ENCODE measurements at regions not wholly inside any gene's neighbourhood (a gene's known extent, or its start where the extent isn't known, plus 50 kb on each side); places are given as distances from the start of the nearest gene placed in this dataset.

- POLR2A ChIA-PET: no interaction called here
- Histone ChIP-seq H2AFZ (ENCODE audit: low read depth, low read length) (no peak overlapping the region), H3K36me3 (ENCODE audit: control insufficient read depth in 2 of 2, extremely low read depth in 1 of 2, insufficient read depth in 2 of 2, low read length in 2 of 2) (no peaks in the 10 kb centered on the region), H3K4me1 (ENCODE audit: control insufficient read depth, extremely low read depth, insufficient read depth, low read length) (no peaks in the 10 kb centered on the region), H3K27ac (ENCODE audit: insufficient read depth, low read depth, low read length) (no peak overlapping the region), H3K27me3 (ENCODE audit: control insufficient read depth in 2 of 2, insufficient read depth in 2 of 2, low read length in 2 of 2) (no peaks in the 10 kb centered on the region), H3K9me3 (replicated peaks; ENCODE audit: control insufficient read depth, insufficient read depth, low read length) (no peaks in the 10 kb centered on the region), H3K9ac (replicated peaks; ENCODE audit: extremely low read depth, insufficient read depth, low read length) (no peak overlapping the region), H3K79me2 (ENCODE audit: control insufficient read depth, insufficient read depth, low read length) (no peaks in the 10 kb centered on the region), H4K20me1 (replicated peaks; ENCODE audit: control insufficient read depth, extremely low read depth, insufficient read depth, low read length) (no peaks in the 10 kb centered on the region), H3K4me2 (ENCODE audit: insufficient read depth, low read length) (no peak overlapping the region), H3K4me3 (replicated peaks in 1 of 3; ENCODE audit: insufficient read depth in 1 of 3, low read depth in 1 of 3, low read length in 3 of 3) (no peak overlapping the region), H3K9me1 (replicated peaks; ENCODE audit: control insufficient read depth, extremely low read depth, insufficient read depth, low read length) (no peaks in the 10 kb centered on the region)
- FAIRE-seq (no peak), DNase-seq (ENCODE audit: low read depth, low spot score) (no peak)
- BruUV-seq (replicated peaks): no TSS peak
- TF ChIP-seq EZH2 (IDR thresholded peaks at IDR 0.05; ENCODE audit: borderline replicate concordance, low read depth, low read length, severe bottlenecking) (no peak), POLR2A (IDR thresholded peaks at IDR 0.05; ENCODE audit: low read depth, low read length) (no peak), GATA2 (IDR thresholded peaks at IDR 0.05; ENCODE audit: insufficient read depth, insufficient read length, low read depth, low read length) (no peak), MYC (IDR thresholded peaks at IDR 0.05; ENCODE audit: low read depth, low read length) (no peak), JUN (IDR thresholded peaks at IDR 0.05; ENCODE audit: borderline replicate concordance, insufficient read depth, insufficient read length, low read depth) (no peak), FOS (IDR thresholded peaks at IDR 0.05; ENCODE audit: borderline replicate concordance, insufficient read depth, low read length) (no peak), CTCF (IDR thresholded peaks at IDR 0.05; ENCODE audit: extremely low read depth in 1 of 2, insufficient read depth in 1 of 2, low read depth in 1 of 2, low read length in 2 of 2) (no peak), POLR2AphosphoS5 (IDR thresholded peaks at IDR 0.05; ENCODE audit: insufficient read depth, low read depth, low read length) (no peak), MAX (IDR thresholded peaks at IDR 0.05; ENCODE audit: insufficient read depth, insufficient read length) (no peak)
- intact Hi-C loops (cut with micrococcal nuclease) (no loop called here), dilution Hi-C loops (cut with MboI; ENCODE audit: extremely low pct_ligation_motif_present, low sequenced_read_pairs) (no loop called here)
- CTCF ChIA-PET: interaction anchor here (1.1 to 2.3 kb wide), 2 partner anchors 13 to 18 kb away, joined by 3 to 8 read pairs; no protein-coding TSS in a partner anchor
These were observed 357.7 kb upstream of the PCDH7 start for GRCh38 chr4:30362436-30362835.

Measured in endothelial cell of umbilical vein (primary cell).